Heart left ventricle (tissue), 13 donors: ENCODE measurements at regions not wholly inside any gene's neighbourhood (a gene's known extent, or its start where the extent isn't known, plus 50 kb on each side); places are given as distances from the start of the nearest gene placed in this dataset.

Experiments
- POLR2A ChIP-seq, 2 donors: fragments of 450-650 bp; IDR thresholded peaks; one replicate each; pipeline ENCODE4 v1.6.1; 2017; ENCODE audit warnings: antibody characterized with exemption in 2 of 2, mild to moderate bottlenecking in 2 of 2, moderate library complexity in 2 of 2
- TF ChIP-seq, protein P1 (sequence below), 12 donors: fragments of 200-600 bp; sonication (generic) in 4 of 12; IDR thresholded peaks; one replicate each; pipeline versions ENCODE4 v1.5.0 to v1.8.0; 2018 to 2022; ENCODE audit warnings: antibody characterized with exemption in 12 of 12, mild to moderate bottlenecking in 5 of 12
- donor health status: ischemic (EF 13 %, LVEDD 7.1; RV severe dilation, severe dysfunction).
- donor health status: DM: no; HTN: yes; CAD: no.
- donor health status: DM: no; HTN: no; CAD: no.
- donor health status: ischemic (EF 25% LVEDD 6.9; RV normal size, moderate dysfunction).
- donor health status: ischemic (EF 25% LVEDD 5.7; RV mildly dilated, moderate dysfunction).
- donor health status: ischemic (EF 35%, LVEDD 5.7; RV mildly dilated, moderate dysfunction).
- donor health status: nonischemic (EF 11% LVEDD 7.7; RV severe dilation, severe dysfunction).
- donor health status: DM: yes; HTN: yes; CAD: no.
- donor health status: PGD.
- donor health status: ischemic (EF 29% LVEDD 5.4; RV normal size, mild dysfunction).
- donor health status: nonischemic (EF 23%, LVEDD 6.1; RV moderate dilation, normal function).

DNA sequence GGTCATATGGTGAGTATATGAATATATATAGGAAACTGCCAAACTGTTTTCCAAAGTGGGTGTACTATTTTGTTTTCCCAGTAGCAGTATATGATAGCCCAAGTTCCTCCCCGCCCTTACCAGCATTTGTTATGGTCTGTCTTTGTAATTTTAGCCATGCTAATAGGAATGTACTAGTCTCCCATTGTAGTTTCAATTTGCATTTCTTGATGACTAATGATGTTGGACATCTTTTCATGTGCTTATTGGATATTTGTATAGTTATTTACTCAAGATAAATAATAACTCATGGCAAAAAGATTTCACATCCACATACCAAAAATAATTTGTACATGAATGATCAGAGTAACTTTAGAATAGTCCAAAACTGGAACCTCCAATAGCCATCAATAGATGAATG, 75.3 kb upstream of the SERP2 start:
- TF ChIP-seq, protein P1, sequence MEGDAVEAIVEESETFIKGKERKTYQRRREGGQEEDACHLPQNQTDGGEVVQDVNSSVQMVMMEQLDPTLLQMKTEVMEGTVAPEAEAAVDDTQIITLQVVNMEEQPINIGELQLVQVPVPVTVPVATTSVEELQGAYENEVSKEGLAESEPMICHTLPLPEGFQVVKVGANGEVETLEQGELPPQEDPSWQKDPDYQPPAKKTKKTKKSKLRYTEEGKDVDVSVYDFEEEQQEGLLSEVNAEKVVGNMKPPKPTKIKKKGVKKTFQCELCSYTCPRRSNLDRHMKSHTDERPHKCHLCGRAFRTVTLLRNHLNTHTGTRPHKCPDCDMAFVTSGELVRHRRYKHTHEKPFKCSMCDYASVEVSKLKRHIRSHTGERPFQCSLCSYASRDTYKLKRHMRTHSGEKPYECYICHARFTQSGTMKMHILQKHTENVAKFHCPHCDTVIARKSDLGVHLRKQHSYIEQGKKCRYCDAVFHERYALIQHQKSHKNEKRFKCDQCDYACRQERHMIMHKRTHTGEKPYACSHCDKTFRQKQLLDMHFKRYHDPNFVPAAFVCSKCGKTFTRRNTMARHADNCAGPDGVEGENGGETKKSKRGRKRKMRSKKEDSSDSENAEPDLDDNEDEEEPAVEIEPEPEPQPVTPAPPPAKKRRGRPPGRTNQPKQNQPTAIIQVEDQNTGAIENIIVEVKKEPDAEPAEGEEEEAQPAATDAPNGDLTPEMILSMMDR (IDR thresholded peaks at IDR 0.05) = no peak
- no peak for TF ChIP-seq POLR2A (IDR thresholded peaks at IDR 0.05)
